ENCODE measurements at regions not wholly inside any gene's neighbourhood (a gene's known extent, or its start where the extent isn't known, plus 50 kb on each side); places are given as distances from the start of the nearest gene placed in this dataset.
"Not testable (repeated sequence)": the region's sequence is repeated elsewhere in the genome, so short reads cannot be mapped to it uniquely, and the experiment has no call there.

DNA sequence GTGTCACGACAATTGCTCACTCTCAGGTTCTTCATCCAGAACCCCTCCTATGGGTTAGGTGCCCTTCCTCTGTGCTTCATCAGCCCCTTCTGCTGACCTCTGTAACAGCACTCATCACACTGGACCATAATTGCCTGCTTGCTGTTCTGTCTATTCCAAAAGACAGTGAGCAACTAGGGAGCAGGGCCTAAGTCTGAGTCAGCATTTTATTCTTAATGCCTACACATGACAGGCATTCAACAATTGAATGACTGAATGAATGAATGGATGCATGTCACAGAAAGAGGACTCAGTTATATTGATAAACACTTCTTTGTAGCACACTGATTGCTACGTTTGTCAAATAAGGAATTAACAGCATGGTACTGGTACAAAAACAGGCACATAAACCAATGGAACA is 317.0 kb downstream of the ZIC3 start:
- Histone ChIP-seq H2BK15ac (ENCODE audit: low read length) (no peak overlapping the region), H4K91ac (ENCODE audit: low read depth, low read length, poor library complexity) (no peak overlapping the region), H3K14ac (ENCODE audit: low read length) (no peak overlapping the region), H3K4me1 (ENCODE audit: control insufficient read depth in 2 of 2, insufficient read depth in 1 of 2, low read depth in 1 of 2, low read length in 2 of 2) (peaks cover 0 to 3% of the 10 kb centered on the region in 2 donors), H3K4me3 (ENCODE audit: low read length in 2 of 2) (no peak overlapping the region), H3K4me2 (ENCODE audit: insufficient read depth, low read length, poor library complexity, severe bottlenecking) (no peak overlapping the region), H2AK5ac (ENCODE audit: low read depth, low read length) (no peak overlapping the region), H3K27me3 (ENCODE audit: control insufficient read depth in 3 of 3, insufficient read depth in 3 of 3, low read depth in 1 of 3, low read length in 3 of 3) (no peaks in the 10 kb centered on the region), H3K4ac (ENCODE audit: low read length) (no peak overlapping the region), H3K23ac (ENCODE audit: low read depth, low read length, poor library complexity) (no peak overlapping the region), H4K8ac (ENCODE audit: low read depth, low read length) (no peak overlapping the region), H3K18ac (ENCODE audit: low read length) (no peak overlapping the region), H3K36me3 (replicated peaks in 1 of 2; ENCODE audit: control insufficient read depth in 2 of 2, insufficient read depth in 2 of 2, low read length in 2 of 2) (no peaks in the 10 kb centered on the region), H3K9me3 (replicated peaks in 1 of 2; ENCODE audit: control insufficient read depth in 2 of 2, insufficient read depth in 1 of 2, low read depth in 1 of 2, low read length in 2 of 2) (no peaks in the 10 kb centered on the region), H3K9ac (ENCODE audit: low read depth, low read length, poor library complexity) (no peak overlapping the region), H2AFZ (ENCODE audit: low read length) (no peak overlapping the region), H2BK120ac (ENCODE audit: low read depth, low read length) (no peak overlapping the region), H3K79me1 (ENCODE audit: low read depth, low read length) (no peaks in the 10 kb centered on the region), H3K27ac (replicated peaks; ENCODE audit: low read length) (no peak overlapping the region), H2BK5ac (ENCODE audit: low read length) (no peak overlapping the region), H2BK12ac (ENCODE audit: low read length) (no peak overlapping the region)
- no CpG with 5 or more reads among the region's 2 CpGs for WGBS, 2 donors (ENCODE audit: extremely low coverage in 2 of 2, insufficient read length in 2 of 2, insufficient replicate concordance in 1 of 2)
- no peak for DNase-seq (ENCODE audit: low spot score)

DNA sequence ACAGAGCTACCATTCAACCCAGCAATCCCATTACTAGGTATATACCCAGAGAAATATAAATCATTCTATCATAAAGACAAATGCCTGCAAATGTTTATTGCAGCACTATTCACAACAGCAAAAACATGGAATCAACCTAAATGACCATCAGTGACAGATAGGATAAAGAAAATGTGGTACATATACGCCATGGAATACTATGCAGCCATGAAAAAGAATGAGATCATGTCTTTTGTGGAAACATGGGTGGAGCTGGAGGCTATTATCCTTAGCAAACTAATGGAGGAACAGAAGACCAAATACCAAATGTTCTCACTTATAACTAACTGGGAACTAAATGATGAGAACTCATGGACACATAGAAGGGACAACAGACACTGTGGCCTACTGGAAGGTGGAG is 318.9 kb downstream of the ZIC3 start:
- not testable (repeated sequence) for H3K23ac ChIP-seq (ENCODE audit: low read depth, low read length, poor library complexity); H3K4me1 ChIP-seq (ENCODE audit: control insufficient read depth in 2 of 2, insufficient read depth in 1 of 2, low read depth in 1 of 2, low read length in 2 of 2); H4K8ac ChIP-seq (ENCODE audit: low read depth, low read length); H2BK120ac ChIP-seq (ENCODE audit: low read depth, low read length); H3K27me3 ChIP-seq (ENCODE audit: control insufficient read depth in 3 of 3, insufficient read depth in 3 of 3, low read depth in 1 of 3, low read length in 3 of 3); H2BK15ac ChIP-seq (ENCODE audit: low read length); H3K36me3 ChIP-seq (replicated peaks in 1 of 2; ENCODE audit: control insufficient read depth in 2 of 2, insufficient read depth in 2 of 2, low read length in 2 of 2); H2AK5ac ChIP-seq (ENCODE audit: low read depth, low read length); H2AFZ ChIP-seq (ENCODE audit: low read length); DNase-seq (ENCODE audit: low spot score); H2BK5ac ChIP-seq (ENCODE audit: low read length); H3K79me1 ChIP-seq (ENCODE audit: low read depth, low read length); H3K18ac ChIP-seq (ENCODE audit: low read length); H3K4ac ChIP-seq (ENCODE audit: low read length); H3K27ac ChIP-seq (replicated peaks; ENCODE audit: low read length); H3K4me2 ChIP-seq (ENCODE audit: insufficient read depth, low read length, poor library complexity, severe bottlenecking); H3K4me3 ChIP-seq (ENCODE audit: low read length in 2 of 2); H3K9me3 ChIP-seq (replicated peaks in 1 of 2; ENCODE audit: control insufficient read depth in 2 of 2, insufficient read depth in 1 of 2, low read depth in 1 of 2, low read length in 2 of 2); H3K14ac ChIP-seq (ENCODE audit: low read length); H4K91ac ChIP-seq (ENCODE audit: low read depth, low read length, poor library complexity); H3K9ac ChIP-seq (ENCODE audit: low read depth, low read length, poor library complexity); H2BK12ac ChIP-seq (ENCODE audit: low read length)
- WGBS, 2 donors (ENCODE audit: extremely low coverage in 2 of 2, insufficient read length in 2 of 2, insufficient replicate concordance in 1 of 2): no CpG with 5 or more reads among the region's 1 CpG

DNA sequence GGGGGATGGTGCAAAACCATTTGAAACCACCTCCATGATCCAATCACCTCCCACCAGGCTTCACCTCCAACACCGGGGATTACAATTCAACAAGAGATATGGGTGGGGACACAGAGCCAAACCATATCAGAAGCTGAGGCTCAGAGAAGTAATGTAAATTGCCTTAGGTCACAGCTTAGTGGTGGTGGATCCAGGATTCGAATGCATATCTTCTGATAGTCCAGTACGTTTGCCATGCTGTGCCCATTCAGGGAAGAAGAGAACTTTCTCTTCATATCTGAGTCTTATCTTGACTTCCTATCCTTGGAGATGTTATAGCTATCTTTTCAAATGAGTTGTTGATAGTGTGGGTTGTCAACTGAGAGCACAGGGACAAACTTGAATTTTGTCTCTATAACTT is 325.5 kb downstream of the ZIC3 start:
- Histone ChIP-seq H2BK15ac (ENCODE audit: low read length) (no peak overlapping the region), H3K9ac (ENCODE audit: low read depth, low read length, poor library complexity) (no peak overlapping the region), H3K4ac (ENCODE audit: low read length) (no peak overlapping the region), H3K4me3 (ENCODE audit: low read length in 2 of 2) (no peak overlapping the region), H3K4me1 (ENCODE audit: control insufficient read depth in 2 of 2, insufficient read depth in 1 of 2, low read depth in 1 of 2, low read length in 2 of 2) (peaks cover 0 to 3% of the 10 kb centered on the region in 2 donors), H3K79me1 (ENCODE audit: low read depth, low read length) (no peaks in the 10 kb centered on the region), H2BK5ac (ENCODE audit: low read length) (no peak overlapping the region), H2BK120ac (ENCODE audit: low read depth, low read length) (no peak overlapping the region), H3K9me3 (replicated peaks in 1 of 2; ENCODE audit: control insufficient read depth in 2 of 2, insufficient read depth in 1 of 2, low read depth in 1 of 2, low read length in 2 of 2) (no peaks in the 10 kb centered on the region), H3K36me3 (replicated peaks in 1 of 2; ENCODE audit: control insufficient read depth in 2 of 2, insufficient read depth in 2 of 2, low read length in 2 of 2) (no peaks in the 10 kb centered on the region), H3K27me3 (ENCODE audit: control insufficient read depth in 3 of 3, insufficient read depth in 3 of 3, low read depth in 1 of 3, low read length in 3 of 3) (no peaks in the 10 kb centered on the region), H2AK5ac (ENCODE audit: low read depth, low read length) (no peak overlapping the region), H3K4me2 (ENCODE audit: insufficient read depth, low read length, poor library complexity, severe bottlenecking) (no peak overlapping the region), H2BK12ac (ENCODE audit: low read length) (no peak overlapping the region), H3K27ac (replicated peaks; ENCODE audit: low read length) (no peak overlapping the region), H2AFZ (ENCODE audit: low read length) (no peak overlapping the region), H4K8ac (ENCODE audit: low read depth, low read length) (no peak overlapping the region), H3K23ac (ENCODE audit: low read depth, low read length, poor library complexity) (no peak overlapping the region), H4K91ac (ENCODE audit: low read depth, low read length, poor library complexity) (no peak overlapping the region), H3K18ac (ENCODE audit: low read length) (no peak overlapping the region), H3K14ac (ENCODE audit: low read length) (no peak overlapping the region)
- WGBS, 2 donors (ENCODE audit: extremely low coverage in 2 of 2, insufficient read length in 2 of 2, insufficient replicate concordance in 1 of 2): no CpG with 5 or more reads among the region's 3 CpGs
- no peak for DNase-seq (ENCODE audit: low spot score)

DNA sequence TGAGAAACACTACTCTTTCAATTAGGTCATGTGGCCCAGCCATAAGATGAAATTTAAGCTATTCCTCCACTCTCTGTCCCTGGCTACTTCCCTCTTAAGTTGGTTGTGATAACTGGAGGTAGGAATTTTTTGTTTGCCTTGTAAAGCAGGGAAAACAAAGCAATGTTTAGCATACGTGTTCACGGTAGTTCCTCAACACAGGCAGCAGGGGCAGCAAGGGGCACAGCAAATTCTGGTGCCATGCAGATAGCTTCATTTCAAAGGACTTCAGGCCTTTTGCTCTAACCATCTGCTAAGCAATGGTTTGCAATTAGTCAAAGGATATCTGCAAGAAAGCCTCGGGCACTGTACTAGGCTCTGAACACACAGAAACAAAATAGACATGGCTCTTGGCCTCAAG is 330.2 kb downstream of the ZIC3 start:
- WGBS, 2 donors (ENCODE audit: extremely low coverage in 2 of 2, insufficient read length in 2 of 2, insufficient replicate concordance in 1 of 2): no CpG with 5 or more reads among the region's 3 CpGs
- Histone ChIP-seq H2AK5ac (ENCODE audit: low read depth, low read length) (no peak overlapping the region), H4K8ac (ENCODE audit: low read depth, low read length) (no peak overlapping the region), H3K4ac (ENCODE audit: low read length) (no peak overlapping the region), H3K9ac (ENCODE audit: low read depth, low read length, poor library complexity) (no peak overlapping the region), H3K36me3 (replicated peaks in 1 of 2; ENCODE audit: control insufficient read depth in 2 of 2, insufficient read depth in 2 of 2, low read length in 2 of 2) (no peaks in the 10 kb centered on the region), H3K4me3 (ENCODE audit: low read length in 2 of 2) (no peak overlapping the region), H2BK12ac (ENCODE audit: low read length) (no peak overlapping the region), H3K4me2 (ENCODE audit: insufficient read depth, low read length, poor library complexity, severe bottlenecking) (no peak overlapping the region), H2BK5ac (ENCODE audit: low read length) (no peak overlapping the region), H4K91ac (ENCODE audit: low read depth, low read length, poor library complexity) (no peak overlapping the region), H2BK15ac (ENCODE audit: low read length) (no peak overlapping the region), H3K27me3 (ENCODE audit: control insufficient read depth in 3 of 3, insufficient read depth in 3 of 3, low read depth in 1 of 3, low read length in 3 of 3) (no peaks in the 10 kb centered on the region), H2AFZ (ENCODE audit: low read length) (no peak overlapping the region), H3K23ac (ENCODE audit: low read depth, low read length, poor library complexity) (no peak overlapping the region), H3K4me1 (ENCODE audit: control insufficient read depth in 2 of 2, insufficient read depth in 1 of 2, low read depth in 1 of 2, low read length in 2 of 2) (no peaks in the 10 kb centered on the region), H3K27ac (replicated peaks; ENCODE audit: low read length) (no peak overlapping the region), H3K18ac (ENCODE audit: low read length) (no peak overlapping the region), H3K79me1 (ENCODE audit: low read depth, low read length) (no peaks in the 10 kb centered on the region), H2BK120ac (ENCODE audit: low read depth, low read length) (no peak overlapping the region), H3K14ac (ENCODE audit: low read length) (no peak overlapping the region), H3K9me3 (replicated peaks in 1 of 2; ENCODE audit: control insufficient read depth in 2 of 2, insufficient read depth in 1 of 2, low read depth in 1 of 2, low read length in 2 of 2) (no peaks in the 10 kb centered on the region)
- DNase-seq (ENCODE audit: low spot score): no peak

Data from neuronal stem cell (in vitro differentiated cells).